HUES64 (cell line): ENCODE measurements at regions not wholly inside any gene's neighbourhood (a gene's known extent, or its start where the extent isn't known, plus 50 kb on each side); places are given as distances from the start of the nearest gene placed in this dataset.
"Not testable (repeated sequence)": the region's sequence is repeated elsewhere in the genome, so short reads cannot be mapped to it uniquely, and the experiment has no call there.

Experiments used
- H3K27ac ChIP-seq: 2 replicates; pipeline ENCODE4 v1.7.0; 2013; ENCODE audit warnings: low read depth, low read length, inconsistent platforms
- H3K27me3 ChIP-seq: 2 replicates; pipeline ENCODE4 v1.6.1; 2013; ENCODE audit warnings: mild to moderate bottlenecking, low read length; ENCODE audit not compliant: insufficient read depth
- H3K36me3 ChIP-seq: 2 replicates; pipeline ENCODE4 v1.6.1; 2013; ENCODE audit warnings: mild to moderate bottlenecking, low read length; ENCODE audit not compliant: insufficient read depth
- H3K4me1 ChIP-seq: 2 replicates; pipeline ENCODE4 v1.6.1; 2013; ENCODE audit warnings: mild to moderate bottlenecking, low read length, moderate library complexity; ENCODE audit not compliant: insufficient read depth
- H3K4me3 ChIP-seq: 2 replicates; pipeline ENCODE4 v1.5.1; 2013; ENCODE audit warnings: mild to moderate bottlenecking, low read length, moderate library complexity
- H3K9ac ChIP-seq: 2 replicates; pipeline ENCODE4 v1.6.1; 2013; ENCODE audit warnings: mild to moderate bottlenecking, low read depth, low read length
- H3K9me3 ChIP-seq: 2 replicates; pipeline ENCODE4 v1.6.1; 2013; ENCODE audit warnings: low read depth, low read length; ENCODE audit not compliant: insufficient read depth
- WGBS: fragments of 150-250, 120-280 bp; methylation state at CpG from one replicate; pipeline ENCODE4 v1.1.7; 2013; ENCODE audit warnings: missing lambda C conversion rate; 5-methylcytosine and 5-hydroxymethylcytosine counted together

DNA sequence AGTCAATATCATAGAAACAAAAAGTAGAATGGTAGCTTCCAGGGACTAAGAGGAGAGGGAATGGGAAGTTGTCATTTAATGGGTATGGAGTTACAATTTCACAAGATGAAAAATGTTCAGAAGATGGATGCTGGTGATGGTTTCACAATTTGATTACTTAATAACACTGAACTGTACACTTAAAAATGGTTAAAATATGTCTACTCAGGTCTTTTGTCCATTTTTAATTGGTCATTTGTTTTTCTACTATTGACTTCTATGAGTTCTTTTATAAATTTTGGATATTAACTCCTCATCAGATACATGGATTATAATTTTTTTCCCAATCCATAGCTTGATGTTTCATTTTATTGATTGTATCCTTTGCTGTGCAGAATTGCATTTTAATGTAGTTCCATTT lies 275.5 kb downstream of the AKAIN1 start:
- Histone ChIP-seq H3K36me3 (no peaks in the 10 kb centered on the region), H3K9me3 (peaks cover 6% of the 10 kb centered on the region; the same call in 1 of the 2 replicates), H3K4me1 (no peaks in the 10 kb centered on the region), H3K4me3 (no peak overlapping the region), H3K9ac (no peak overlapping the region), H3K27ac (no peak overlapping the region), H3K27me3 (no peaks in the 10 kb centered on the region)

- not testable (repeated sequence) for H3K4me1 ChIP-seq, H3K9me3 ChIP-seq, H3K36me3 ChIP-seq, H3K27me3 ChIP-seq, H3K4me3 ChIP-seq, H3K9ac ChIP-seq, H3K27ac ChIP-seq
- WGBS, result 69% methylated on average over 4 of the region's 7 CpGs
Measured at GRCh38 chr18:4917509-4917908, 279.5 kb downstream of the AKAIN1 start.

GRCh38 chr18:4908328-4908727 lies 288.7 kb downstream of the AKAIN1 start:
- no peaks in the 10 kb centered on the region for H3K9me3 ChIP-seq
- H3K9ac ChIP-seq, result no peak overlapping the region
- H3K4me1 ChIP-seq, result peaks cover 7% of the 10 kb centered on the region; the same call in 1 of the 2 replicates
- H3K27ac ChIP-seq, result no peak overlapping the region
- no peaks in the 10 kb centered on the region for H3K27me3 ChIP-seq
- no peaks in the 10 kb centered on the region for H3K36me3 ChIP-seq
- 89% methylated on average over 3 of the region's 3 CpGs for WGBS
- H3K4me3 ChIP-seq, result no peak overlapping the region

DNA sequence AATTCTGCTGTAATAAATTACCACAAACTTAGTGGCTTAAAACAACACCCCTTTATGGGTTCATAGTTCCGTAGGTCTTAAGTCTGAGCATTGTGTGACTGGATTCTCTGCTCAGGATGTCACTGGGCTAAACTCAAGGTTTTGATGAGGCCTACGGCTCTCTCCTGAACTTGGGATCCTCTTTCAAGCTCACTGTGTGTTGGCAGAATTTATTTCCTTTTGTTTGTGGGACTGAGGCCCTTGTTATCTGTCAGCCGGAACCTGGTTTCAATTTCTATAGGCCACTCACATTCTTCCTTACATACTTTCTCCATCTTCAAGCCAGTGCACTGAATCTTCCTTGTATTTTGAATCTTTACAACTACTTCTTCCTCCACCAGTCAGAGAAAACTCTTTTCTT lies 290.2 kb downstream of the AKAIN1 start:
- H3K9me3 ChIP-seq, result no peaks in the 10 kb centered on the region
- H3K4me1 ChIP-seq, result peaks cover 7% of the 10 kb centered on the region; the same call in 1 of the 2 replicates
- no peak overlapping the region for H3K27ac ChIP-seq
- H3K27me3 ChIP-seq, result no peaks in the 10 kb centered on the region
- no peaks in the 10 kb centered on the region for H3K36me3 ChIP-seq
- H3K4me3 ChIP-seq, result no peak overlapping the region
- H3K9ac ChIP-seq, result no peak overlapping the region
- WGBS, result 91% methylated on average over 3 of the region's 3 CpGs

GRCh38 chr18:4888251-4889040 lies 308.6 kb downstream of the AKAIN1 start:
- WGBS, result 82% methylated on average over 6 of the region's 6 CpGs
- no peak overlapping the region for H3K27ac ChIP-seq
- peaks cover 16% of the 10 kb centered on the region for H3K9me3 ChIP-seq
- H3K9ac ChIP-seq, result no peak overlapping the region
- H3K4me1 ChIP-seq, result no peaks in the 10 kb centered on the region
- H3K27me3 ChIP-seq, result no peaks in the 10 kb centered on the region
- no peak overlapping the region for H3K4me3 ChIP-seq
- no peaks in the 10 kb centered on the region for H3K36me3 ChIP-seq

DNA sequence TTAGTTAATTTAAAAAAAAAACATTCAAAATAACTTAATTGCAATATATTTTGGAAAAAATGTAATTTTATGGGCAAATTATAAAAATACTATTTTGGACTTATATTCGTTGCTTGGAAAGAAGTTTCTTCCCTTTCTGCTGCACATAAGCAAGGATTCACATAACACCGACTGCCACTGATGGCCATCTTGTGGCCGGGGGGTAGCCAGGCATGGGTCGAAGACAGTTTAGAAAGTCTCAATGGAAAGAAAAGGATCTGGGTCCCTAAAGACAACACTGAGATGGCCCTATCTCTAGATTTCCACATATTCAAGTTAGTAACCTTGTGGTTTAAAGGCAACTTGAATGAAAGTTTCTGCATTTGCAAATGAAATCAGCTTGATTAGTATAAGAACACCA lies 318.6 kb downstream of the AKAIN1 start:
- Histone ChIP-seq H3K4me3 (no peak overlapping the region), H3K27me3 (no peaks in the 10 kb centered on the region), H3K4me1 (no peaks in the 10 kb centered on the region), H3K9ac (no peak overlapping the region), H3K27ac (no peak overlapping the region), H3K36me3 (no peaks in the 10 kb centered on the region), H3K9me3 (peaks cover 6% of the 10 kb centered on the region; the same call in 1 of the 2 replicates)
- WGBS, result 77% methylated on average over 4 of the region's 4 CpGs

DNA sequence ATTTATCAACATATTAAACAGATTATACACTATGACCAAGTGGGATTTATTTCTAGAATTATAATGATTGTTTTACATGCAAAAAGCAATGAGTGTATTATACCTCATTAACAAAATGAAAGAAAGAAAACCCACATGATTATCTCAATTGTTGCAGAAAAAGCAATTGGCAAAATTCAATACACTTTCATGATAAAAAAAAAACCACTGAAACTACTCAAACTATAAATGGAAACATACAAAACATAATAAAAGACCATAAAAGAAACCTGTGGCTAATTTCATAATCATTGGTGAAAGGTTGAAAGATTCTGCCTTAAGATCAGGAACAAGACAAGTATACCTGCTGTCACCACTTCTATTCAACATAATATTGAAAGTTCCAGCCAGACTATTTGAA lies 325.9 kb downstream of the AKAIN1 start:
- peaks cover 2% of the 10 kb centered on the region; the same call in 1 of the 2 replicates for H3K36me3 ChIP-seq
- H3K27ac ChIP-seq, result no peak overlapping the region
- peaks cover 13% of the 10 kb centered on the region; the same call in 1 of the 2 replicates for H3K4me1 ChIP-seq
- H3K27me3 ChIP-seq, result no peaks in the 10 kb centered on the region
- H3K9ac ChIP-seq, result no peak overlapping the region
- H3K4me3 ChIP-seq, result no peak overlapping the region
- peaks cover 26% of the 10 kb centered on the region for H3K9me3 ChIP-seq

DNA sequence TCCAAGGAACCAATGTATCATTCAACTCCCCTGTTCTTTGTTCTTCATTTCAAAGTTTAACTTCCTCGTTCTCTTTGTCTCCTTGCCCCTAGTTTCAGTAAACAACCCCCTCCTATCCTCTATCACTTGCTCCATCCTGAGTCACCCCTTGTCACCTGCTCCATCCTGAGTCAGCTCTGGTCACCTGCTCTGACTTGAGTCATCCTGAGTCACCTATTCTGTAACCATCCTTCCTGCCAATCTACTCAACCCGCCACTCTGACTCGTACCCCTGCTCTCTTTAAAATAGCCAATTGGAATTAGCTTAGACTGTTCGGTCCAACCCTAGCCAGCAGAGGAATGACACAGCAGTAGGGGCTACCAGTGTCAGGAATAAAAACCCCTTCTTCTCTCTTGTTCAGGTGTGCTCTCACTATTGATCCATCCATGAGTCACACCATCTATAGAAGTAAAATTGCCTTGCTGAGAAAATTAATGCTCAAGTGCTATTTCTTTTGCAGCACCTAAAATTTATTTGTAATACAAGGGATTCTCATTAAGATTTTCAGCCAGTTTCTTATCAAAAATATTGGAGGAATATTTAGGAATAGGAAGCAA lies 326.8 kb downstream of the AKAIN1 start:
- 91% methylated on average over 4 of the region's 4 CpGs for WGBS

GRCh38 chr18:4869155-4869554 lies 327.9 kb downstream of the AKAIN1 start:
- H3K9me3 ChIP-seq, result peaks cover 26% of the 10 kb centered on the region
- 81% methylated on average over 3 of the region's 3 CpGs for WGBS
- H3K27ac ChIP-seq, result no peak overlapping the region; the same call in 1 of the 2 replicates
- H3K9ac ChIP-seq, result no peak overlapping the region
- H3K4me1 ChIP-seq, result peaks cover 22% of the 10 kb centered on the region
- no peaks in the 10 kb centered on the region for H3K27me3 ChIP-seq
- peaks cover 2% of the 10 kb centered on the region; the same call in 1 of the 2 replicates for H3K36me3 ChIP-seq
- no peak overlapping the region for H3K4me3 ChIP-seq

More for the DNA sequence above, 326.8 kb downstream of the AKAIN1 start:
- Histone ChIP-seq H3K9ac (no peak overlapping the region), H3K9me3 (peaks cover 26% of the 10 kb centered on the region), H3K27ac (no peak overlapping the region), H3K4me3 (no peak overlapping the region), H3K36me3 (peaks cover 2% of the 10 kb centered on the region; the same call in 1 of the 2 replicates), H3K27me3 (no peaks in the 10 kb centered on the region), H3K4me1 (peaks cover 20% of the 10 kb centered on the region)

DNA sequence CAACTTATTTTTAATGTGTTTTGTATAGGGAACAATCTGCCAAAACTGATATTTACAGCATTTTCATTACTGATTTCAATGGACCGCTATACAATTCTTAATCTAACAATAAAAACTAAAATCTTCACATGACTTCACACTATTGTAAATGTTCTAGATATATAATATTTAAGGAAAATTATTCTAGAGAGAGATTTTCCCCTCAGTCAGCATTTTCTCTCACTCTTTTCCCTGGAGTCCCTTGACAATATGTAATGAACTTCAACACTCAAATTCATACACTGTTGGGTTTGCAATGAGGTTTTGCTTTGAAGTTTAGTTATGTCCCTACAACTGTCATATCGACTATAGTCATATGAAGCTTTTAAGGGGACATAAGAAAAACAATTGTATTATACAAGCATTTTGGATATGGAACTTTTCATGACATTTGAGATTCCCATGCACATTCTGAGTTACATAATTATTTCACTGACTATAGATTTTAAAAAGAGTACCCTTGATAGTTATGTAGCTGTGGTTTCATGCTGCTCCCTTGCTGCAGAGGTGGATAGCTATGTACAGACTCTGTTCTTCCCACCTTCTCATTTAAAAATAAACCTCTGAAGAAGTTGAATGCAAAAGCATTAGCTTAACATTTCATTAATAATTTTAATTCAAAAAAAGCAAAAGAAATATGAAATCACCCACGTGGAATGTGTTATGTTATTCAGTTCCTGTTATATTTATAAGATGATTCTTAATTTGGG lies 338.5 kb downstream of the AKAIN1 start:
- Histone ChIP-seq H3K27me3 (no peaks in the 10 kb centered on the region), H3K36me3 (no peaks in the 10 kb centered on the region), H3K9me3 (0 out of 2 replicates have a peak, but pooled peaks cover 6% of the 10 kb centered on the region), H3K4me1 (peaks cover 21% of the 10 kb centered on the region), H3K4me3 (no peak overlapping the region), H3K9ac (no peak overlapping the region), H3K27ac (no peak overlapping the region)
- WGBS, result 93% methylated on average over 1 of the region's 3 CpGs

DNA sequence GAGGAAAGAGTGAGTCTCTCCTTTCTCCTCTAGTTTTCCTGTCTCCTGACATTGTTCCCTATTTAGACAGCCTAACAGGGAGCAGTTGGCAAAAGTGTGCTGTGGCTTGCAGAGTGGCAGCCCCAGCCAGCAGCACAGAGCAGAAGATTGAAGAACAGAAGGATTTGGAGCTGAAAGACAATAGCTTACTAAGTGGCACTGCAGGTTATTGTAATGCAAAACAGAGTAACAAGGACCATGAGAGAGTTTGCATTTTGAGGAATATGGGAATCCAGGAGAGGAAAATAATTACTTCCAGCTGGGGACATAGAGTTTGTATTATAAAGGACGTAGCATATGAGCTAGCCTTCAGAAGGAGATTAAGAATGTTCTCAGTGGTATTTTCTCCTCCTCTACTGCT lies 342.4 kb downstream of the AKAIN1 start:
- WGBS, result 17% methylated on average over 1 of the region's 1 CpG
- Histone ChIP-seq H3K9me3 (no peaks in the 10 kb centered on the region), H3K36me3 (no peaks in the 10 kb centered on the region)

More for the DNA sequence above, 342.4 kb downstream of the AKAIN1 start:
- H3K4me3 ChIP-seq, result no peak overlapping the region
- peaks cover 21% of the 10 kb centered on the region for H3K4me1 ChIP-seq
- peak overlapping the region; percentile 70; the same call in 1 of the 2 replicates for H3K27ac ChIP-seq
- H3K27me3 ChIP-seq, result no peaks in the 10 kb centered on the region
- H3K9ac ChIP-seq, result no peak overlapping the region
